Chondrocyte (in vitro differentiated cells): ENCODE measurements at regions not wholly inside any gene's neighbourhood (a gene's known extent, or its start where the extent isn't known, plus 50 kb on each side); places are given as distances from the start of the nearest gene placed in this dataset.

Experiments
- DNase-seq: peaks from one replicate; pipeline ENCODE4 v3.0.0; 2021; ENCODE audit warnings: mixed read lengths, low spot score
- H3K27ac Mint-ChIP-seq: one replicate; pipeline ENCODE4 v1.8.0; 2021; ENCODE audit warnings: mild to moderate bottlenecking, moderate library complexity, mixed read lengths; ENCODE audit not compliant: unreplicated experiment
- H3K27me3 Mint-ChIP-seq: 2 replicates; pipeline ENCODE4 v1.8.0; 2021; ENCODE audit warnings: low read depth, mixed read lengths
- H3K36me3 Mint-ChIP-seq: 2 replicates; pipeline ENCODE4 v1.8.0; 2021; ENCODE audit warnings: low read depth, mixed read lengths
- H3K4me1 Mint-ChIP-seq: 2 replicates; pipeline ENCODE4 v1.8.0; 2021; ENCODE audit warnings: low read depth, mild to moderate bottlenecking, mixed read lengths
- H3K4me3 Mint-ChIP-seq: one replicate; pipeline ENCODE4 v1.8.0; 2021; ENCODE audit warnings: mild to moderate bottlenecking, moderate library complexity, mixed read lengths; ENCODE audit not compliant: unreplicated experiment
- H3K9me3 Mint-ChIP-seq: 2 replicates; pipeline ENCODE4 v1.8.0; 2021; ENCODE audit warnings: low read depth, mixed read lengths
- CTCF ChIP-seq: fragments of 200-600 bp; sonication (generic); IDR thresholded peaks from 2 replicates; pipeline ENCODE4 v1.5.0; 2021; ENCODE audit warnings: antibody characterized with exemption, mild to moderate bottlenecking, moderate library complexity

- no peak for TF ChIP-seq CTCF
- no peak overlapping the region for H3K27ac Mint-ChIP-seq
- no peaks in the 10 kb centered on the region for H3K9me3 Mint-ChIP-seq
- H3K27me3 Mint-ChIP-seq = no peaks in the 10 kb centered on the region
- no peak for DNase-seq
- peaks cover 13% of the 10 kb centered on the region for H3K4me1 Mint-ChIP-seq
- no peak overlapping the region for H3K4me3 Mint-ChIP-seq
- peaks cover 2% of the 10 kb centered on the region for H3K36me3 Mint-ChIP-seq
Measured at GRCh38 chr5:68012429-68012828, 203.1 kb upstream of the PIK3R1 start.

GRCh38 chr5:68011801-68012200 lies 203.8 kb upstream of the PIK3R1 start:
- Mint-ChIP-seq H3K27me3 (no peaks in the 10 kb centered on the region), H3K4me3 (no peak overlapping the region), H3K4me1 (peaks cover 13% of the 10 kb centered on the region), H3K36me3 (peaks cover 2% of the 10 kb centered on the region), H3K27ac (no peak overlapping the region), H3K9me3 (no peaks in the 10 kb centered on the region)
- no peak for TF ChIP-seq CTCF
- no peak for DNase-seq

- H3K27ac Mint-ChIP-seq = no peak overlapping the region
- no peak for TF ChIP-seq CTCF
- H3K4me1 Mint-ChIP-seq = peaks cover 13% of the 10 kb centered on the region
- peaks cover 2% of the 10 kb centered on the region for H3K36me3 Mint-ChIP-seq
- H3K9me3 Mint-ChIP-seq = no peaks in the 10 kb centered on the region
- H3K4me3 Mint-ChIP-seq = no peak overlapping the region
- H3K27me3 Mint-ChIP-seq = no peaks in the 10 kb centered on the region
- no peak for DNase-seq
Measured at GRCh38 chr5:68011259-68011760, 204.2 kb upstream of the PIK3R1 start.

- no peaks in the 10 kb centered on the region for H3K9me3 Mint-ChIP-seq
- no peak overlapping the region for H3K27ac Mint-ChIP-seq
- H3K4me3 Mint-ChIP-seq = no peak overlapping the region
- peaks cover 13% of the 10 kb centered on the region for H3K4me1 Mint-ChIP-seq
- no peak for DNase-seq
- TF ChIP-seq CTCF = no peak
- H3K27me3 Mint-ChIP-seq = no peaks in the 10 kb centered on the region
- peaks cover 2% of the 10 kb centered on the region for H3K36me3 Mint-ChIP-seq
Measured at GRCh38 chr5:68010740-68011139, 204.8 kb upstream of the PIK3R1 start.

- no peak for TF ChIP-seq CTCF
- DNase-seq = no peak
- Mint-ChIP-seq H3K9me3 (no peaks in the 10 kb centered on the region), H3K27me3 (no peaks in the 10 kb centered on the region), H3K4me1 (peaks cover 9% of the 10 kb centered on the region), H3K27ac (no peak overlapping the region), H3K36me3 (peaks cover 2% of the 10 kb centered on the region), H3K4me3 (no peak overlapping the region)
Measured at GRCh38 chr5:68007451-68007850, 208.1 kb upstream of the PIK3R1 start.
